OCI-LY1 (cell line): ENCODE measurements at regions not wholly inside any gene's neighbourhood (a gene's known extent, or its start where the extent isn't known, plus 50 kb on each side); places are given as distances from the start of the nearest gene placed in this dataset.

ENCODE experiments used
- H2AFZ ChIP-seq: fragments of 200-600 bp; sonication (generic), shearing (Covaris generic); 2 replicates; pipeline ENCODE4 v1.6.0; 2014; ENCODE audit warnings: antibody characterized with exemption, mild to moderate bottlenecking, low read length
- H3F3A ChIP-seq: fragments of 200-600 bp; sonication (generic), shearing (Covaris generic); 2 replicates; pipeline ENCODE4 v1.6.0; 2014; ENCODE audit warnings: mild to moderate bottlenecking, antibody characterized with exemption, low read length, moderate library complexity; ENCODE audit not compliant: insufficient read depth
- H3K27ac ChIP-seq: fragments of 200-600 bp; sonication (generic); 2 replicates; pipeline ENCODE4 v1.5.1; 2014; ENCODE audit warnings: low read length, mixed run types, mild to moderate bottlenecking, low read depth; ENCODE audit not compliant: poor library complexity, severe bottlenecking
- H3K27me3 ChIP-seq: fragments of 200-600 bp; sonication (generic); 2 replicates; pipeline ENCODE4 v1.6.0; 2014; ENCODE audit warnings: antibody characterized with exemption, mild to moderate bottlenecking, low read length, moderate library complexity; ENCODE audit not compliant: insufficient read depth
- H3K36me3 ChIP-seq: fragments of 200-600 bp; sonication (generic); 2 replicates; pipeline ENCODE4 v1.6.1; 2014; ENCODE audit warnings: mild to moderate bottlenecking, antibody characterized with exemption, low read length, moderate library complexity, mixed read lengths; ENCODE audit not compliant: insufficient read depth
- H3K4me1 ChIP-seq: fragments of 200-600 bp; sonication (generic); 2 replicates; pipeline ENCODE4 v1.5.1; 2014; ENCODE audit warnings: mild to moderate bottlenecking, low read length, moderate library complexity; ENCODE audit not compliant: insufficient read depth, severe bottlenecking
- H3K4me2 ChIP-seq: fragments of 200-600 bp; sonication (generic), shearing (Covaris generic); 2 replicates; pipeline ENCODE4 v1.6.1; 2014; ENCODE audit warnings: low read length
- H3K4me3 ChIP-seq: fragments of 200-600 bp; sonication (generic); 2 replicates; pipeline ENCODE4 v1.5.1; 2014; ENCODE audit warnings: low read length, low read depth, mild to moderate bottlenecking, mixed read lengths; ENCODE audit not compliant: poor library complexity, severe bottlenecking
- H3K79me2 ChIP-seq: fragments of 200-600 bp; shearing (Covaris generic); 2 replicates; pipeline ENCODE4 v1.6.1; 2016; ENCODE audit warnings: mixed run types, low read length, mixed read lengths; ENCODE audit not compliant: insufficient read depth
- H3K9ac ChIP-seq: fragments of 200-600 bp; sonication (generic), shearing (Covaris generic); 2 replicates; pipeline ENCODE4 v1.6.1; 2014; ENCODE audit warnings: mild to moderate bottlenecking, low read length, mixed read lengths
- H3K9me2 ChIP-seq: fragments of 200-600 bp; sonication (generic), shearing (Covaris generic); 2 replicates; pipeline ENCODE4 v1.6.1; 2014; ENCODE audit warnings: low read depth, mild to moderate bottlenecking, low read length, mixed read lengths
- H3K9me3 ChIP-seq: fragments of 200-600 bp; shearing (Covaris generic); 2 replicates; pipeline ENCODE4 v1.6.1; 2014; ENCODE audit warnings: low read length, mixed read lengths
- H4K20me1 ChIP-seq: fragments of 200-600 bp; sonication (generic), shearing (Covaris generic); 2 replicates; pipeline ENCODE4 v1.6.0; 2016; ENCODE audit warnings: mild to moderate bottlenecking, low read length; ENCODE audit not compliant: insufficient read depth
- CTCF ChIP-seq: fragments of 200-600 bp; sonication (generic), shearing (Covaris generic); IDR thresholded peaks from 2 replicates; pipeline ENCODE4 v1.5.1; 2017; ENCODE audit warnings: mild to moderate bottlenecking, antibody characterized with exemption, low read length, moderate library complexity, mixed read lengths
- EZH2 ChIP-seq: fragments of 200-600 bp; sonication (generic), shearing (Covaris generic); IDR thresholded peaks from 2 replicates; pipeline ENCODE4 v1.8.0; 2017; ENCODE audit warnings: borderline replicate concordance, mixed run types, mild to moderate bottlenecking, antibody characterized with exemption, low read length, moderate library complexity, mixed read lengths

- H4K20me1 ChIP-seq, result no peaks in the 10 kb centered on the region
- H3K9me2 ChIP-seq, result no peaks in the 10 kb centered on the region
- no peak for TF ChIP-seq EZH2
- no peak for TF ChIP-seq CTCF
- H3K9ac ChIP-seq, result no peak overlapping the region
- H3K36me3 ChIP-seq, result no peaks in the 10 kb centered on the region
- no peak overlapping the region for H3K4me2 ChIP-seq
- no peak overlapping the region for H2AFZ ChIP-seq
- no peaks in the 10 kb centered on the region for H3K27me3 ChIP-seq
- H3K4me1 ChIP-seq, result no peaks in the 10 kb centered on the region
- no peak overlapping the region for H3K4me3 ChIP-seq
- H3K9me3 ChIP-seq, result no peaks in the 10 kb centered on the region
- no peaks in the 10 kb centered on the region for H3F3A ChIP-seq
- H3K27ac ChIP-seq, result no peak overlapping the region
- H3K79me2 ChIP-seq, result no peaks in the 10 kb centered on the region
These were observed 243.2 kb downstream of the OGFRL1 start for GRCh38 chr6:71531841-71532240.

GRCh38 chr6:71533939-71534379 is 245.3 kb downstream of the OGFRL1 start:
- Histone ChIP-seq H3K27ac (no peak overlapping the region), H3K27me3 (no peaks in the 10 kb centered on the region), H3K9me3 (no peaks in the 10 kb centered on the region), H3F3A (no peaks in the 10 kb centered on the region), H3K79me2 (no peaks in the 10 kb centered on the region), H2AFZ (no peak overlapping the region), H3K4me1 (no peaks in the 10 kb centered on the region), H3K4me3 (no peak overlapping the region), H4K20me1 (no peaks in the 10 kb centered on the region), H3K9ac (no peak overlapping the region), H3K9me2 (no peaks in the 10 kb centered on the region), H3K4me2 (no peak overlapping the region), H3K36me3 (no peaks in the 10 kb centered on the region)
- TF ChIP-seq CTCF (peak; percentile 54), EZH2 (no peak)

- no peaks in the 10 kb centered on the region for H3K36me3 ChIP-seq
- no peak overlapping the region for H3K4me3 ChIP-seq
- TF ChIP-seq CTCF (no peak), EZH2 (no peak)
- no peak overlapping the region for H3K27ac ChIP-seq
- H4K20me1 ChIP-seq, result no peaks in the 10 kb centered on the region
- no peaks in the 10 kb centered on the region for H3F3A ChIP-seq
- H2AFZ ChIP-seq, result no peak overlapping the region
- H3K4me1 ChIP-seq, result no peaks in the 10 kb centered on the region
- no peaks in the 10 kb centered on the region for H3K27me3 ChIP-seq
- no peak overlapping the region for H3K4me2 ChIP-seq
- H3K9me2 ChIP-seq, result no peaks in the 10 kb centered on the region
- H3K9me3 ChIP-seq, result no peaks in the 10 kb centered on the region
- no peak overlapping the region for H3K9ac ChIP-seq
- H3K79me2 ChIP-seq, result no peaks in the 10 kb centered on the region
These were observed 246.3 kb downstream of the OGFRL1 start for GRCh38 chr6:71534921-71535320.
